GM19372 (cell line): ENCODE measurements at regions not wholly inside any gene's neighbourhood (a gene's known extent, or its start where the extent isn't known, plus 50 kb on each side); places are given as distances from the start of the nearest gene placed in this dataset.

Experiments
- ATAC-seq: cut with Tn5 transposase; IDR thresholded peaks from one replicate; pipeline ENCODE4 v1.9.1; 2021; ENCODE audit warnings: mild to moderate bottlenecking, low read depth, moderate library complexity; ENCODE audit not compliant: unreplicated experiment

GRCh38 chr18:76647322-76647721 is 152.3 kb upstream of the ZNF516 start:
- ATAC-seq: no peak

- no peak for ATAC-seq
These were observed 149.5 kb upstream of the ZNF516 start for GRCh38 chr18:76644580-76644979.

- no peak for ATAC-seq
These were observed 149.0 kb upstream of the ZNF516 start for GRCh38 chr18:76643996-76644395.

- no peak for ATAC-seq
These were observed 148.2 kb upstream of the ZNF516 start for GRCh38 chr18:76643199-76643598.

- no peak for ATAC-seq
These were observed 145.4 kb upstream of the ZNF516 start for GRCh38 chr18:76640438-76640837.

- ATAC-seq: no peak
These were observed 139.5 kb upstream of the ZNF516 start for GRCh38 chr18:76634564-76634963.

GRCh38 chr18:76633588-76634269 is 138.7 kb upstream of the ZNF516 start:
- ATAC-seq: no peak

GRCh38 chr18:76627444-76627843 is 132.4 kb upstream of the ZNF516 start:
- ATAC-seq: no peak

GRCh38 chr18:76626991-76627390 is 131.9 kb upstream of the ZNF516 start:
- ATAC-seq: no peak

GRCh38 chr18:76622651-76623050 is 127.6 kb upstream of the ZNF516 start:
- ATAC-seq: no peak

- ATAC-seq: no peak
These were observed 126.9 kb upstream of the ZNF516 start for GRCh38 chr18:76621782-76622495.

- no peak for ATAC-seq
These were observed 126.2 kb upstream of the ZNF516 start for GRCh38 chr18:76621226-76621625.

- ATAC-seq: peak; percentile 94
These were observed 125.5 kb upstream of the ZNF516 start for GRCh38 chr18:76620321-76621170.

GRCh38 chr18:76619621-76620315 is 124.7 kb upstream of the ZNF516 start:
- no peak for ATAC-seq

- ATAC-seq: no peak
These were observed 124.2 kb upstream of the ZNF516 start for GRCh38 chr18:76619261-76619620.

GRCh38 chr18:76618721-76619120 is 123.7 kb upstream of the ZNF516 start:
- no peak for ATAC-seq

GRCh38 chr18:76616373-76616772 is 121.3 kb upstream of the ZNF516 start:
- ATAC-seq: no peak

GRCh38 chr18:76615065-76615733 is 120.2 kb upstream of the ZNF516 start:
- ATAC-seq: no peak

GRCh38 chr18:76613755-76614120 is 118.7 kb upstream of the ZNF516 start:
- ATAC-seq: no peak

GRCh38 chr18:76613053-76613754 is 118.2 kb upstream of the ZNF516 start:
- no peak for ATAC-seq
